ENCODE measurements at regions not wholly inside any gene's neighbourhood (a gene's known extent, or its start where the extent isn't known, plus 50 kb on each side); places are given as distances from the start of the nearest gene placed in this dataset.

DNA sequence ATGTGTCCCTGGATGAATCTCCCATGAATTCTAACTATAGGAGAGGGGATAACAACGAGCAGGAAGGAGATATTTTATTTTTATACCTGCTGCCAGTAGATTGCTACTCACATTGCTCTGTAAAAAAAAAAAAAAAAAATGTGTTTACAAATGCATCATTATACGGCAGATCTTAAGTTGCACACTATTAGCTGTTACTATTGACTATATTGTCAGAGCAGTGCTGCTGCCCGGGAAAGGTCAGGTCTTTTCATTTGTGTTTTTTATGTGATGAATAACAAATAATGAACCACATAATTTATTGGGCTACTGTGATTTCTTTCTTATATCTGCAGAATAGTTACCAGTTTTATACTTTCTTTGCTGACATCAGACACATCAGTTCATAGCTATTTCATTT lies 393.3 kb downstream of the C6orf118 start:
- Histone ChIP-seq H3K4me2 (ENCODE audit: low read length) (no peak overlapping the region), H3K36me3 (ENCODE audit: insufficient read depth, low read length) (no peaks in the 10 kb centered on the region), H2AFZ (ENCODE audit: low read depth, low read length) (no peak overlapping the region), H3K4me3 (ENCODE audit: insufficient read depth, low read depth, low read length) (no peak overlapping the region), H3K4me1 (ENCODE audit: insufficient read depth, low read length) (no peaks in the 10 kb centered on the region), H3K9ac (ENCODE audit: low read length) (no peak overlapping the region), H3K27ac (ENCODE audit: low read depth, low read length) (no peak overlapping the region), H4K20me1 (ENCODE audit: insufficient read depth, low read length) (no peaks in the 10 kb centered on the region), H3K79me2 (ENCODE audit: insufficient read depth, low read length) (no peaks in the 10 kb centered on the region), H3K9me3 (ENCODE audit: insufficient read depth, low read depth, low read length) (no peaks in the 10 kb centered on the region), H3K27me3 (ENCODE audit: insufficient read depth, low read length) (no peaks in the 10 kb centered on the region)
- H3K4me3 Mint-ChIP-seq (ENCODE audit: unreplicated experiment), result no peak overlapping the region
- no peak for FAIRE-seq
- no peaks in the 10 kb centered on the region for H3K27me3 Mint-ChIP-seq (ENCODE audit: low read depth, unreplicated experiment)
- no peak overlapping the region for H3K27ac Mint-ChIP-seq (ENCODE audit: unreplicated experiment)
- no peaks in the 10 kb centered on the region for H3K36me3 Mint-ChIP-seq (ENCODE audit: low read depth, unreplicated experiment)
- H3K4me1 Mint-ChIP-seq (ENCODE audit: low read depth, unreplicated experiment), result no peaks in the 10 kb centered on the region
- TF ChIP-seq EZH2 (IDR thresholded peaks at IDR 0.05; ENCODE audit: insufficient read depth, low read length), result no peak
- TF ChIP-seq, protein P1, sequence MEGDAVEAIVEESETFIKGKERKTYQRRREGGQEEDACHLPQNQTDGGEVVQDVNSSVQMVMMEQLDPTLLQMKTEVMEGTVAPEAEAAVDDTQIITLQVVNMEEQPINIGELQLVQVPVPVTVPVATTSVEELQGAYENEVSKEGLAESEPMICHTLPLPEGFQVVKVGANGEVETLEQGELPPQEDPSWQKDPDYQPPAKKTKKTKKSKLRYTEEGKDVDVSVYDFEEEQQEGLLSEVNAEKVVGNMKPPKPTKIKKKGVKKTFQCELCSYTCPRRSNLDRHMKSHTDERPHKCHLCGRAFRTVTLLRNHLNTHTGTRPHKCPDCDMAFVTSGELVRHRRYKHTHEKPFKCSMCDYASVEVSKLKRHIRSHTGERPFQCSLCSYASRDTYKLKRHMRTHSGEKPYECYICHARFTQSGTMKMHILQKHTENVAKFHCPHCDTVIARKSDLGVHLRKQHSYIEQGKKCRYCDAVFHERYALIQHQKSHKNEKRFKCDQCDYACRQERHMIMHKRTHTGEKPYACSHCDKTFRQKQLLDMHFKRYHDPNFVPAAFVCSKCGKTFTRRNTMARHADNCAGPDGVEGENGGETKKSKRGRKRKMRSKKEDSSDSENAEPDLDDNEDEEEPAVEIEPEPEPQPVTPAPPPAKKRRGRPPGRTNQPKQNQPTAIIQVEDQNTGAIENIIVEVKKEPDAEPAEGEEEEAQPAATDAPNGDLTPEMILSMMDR (IDR thresholded peaks at IDR 0.05; ENCODE audit: insufficient read depth, low read depth, low read length), result no peak
- no peak for DNase-seq (ENCODE audit: low read depth)
- no peaks in the 10 kb centered on the region for H3K9me3 Mint-ChIP-seq (ENCODE audit: unreplicated experiment)

DNA sequence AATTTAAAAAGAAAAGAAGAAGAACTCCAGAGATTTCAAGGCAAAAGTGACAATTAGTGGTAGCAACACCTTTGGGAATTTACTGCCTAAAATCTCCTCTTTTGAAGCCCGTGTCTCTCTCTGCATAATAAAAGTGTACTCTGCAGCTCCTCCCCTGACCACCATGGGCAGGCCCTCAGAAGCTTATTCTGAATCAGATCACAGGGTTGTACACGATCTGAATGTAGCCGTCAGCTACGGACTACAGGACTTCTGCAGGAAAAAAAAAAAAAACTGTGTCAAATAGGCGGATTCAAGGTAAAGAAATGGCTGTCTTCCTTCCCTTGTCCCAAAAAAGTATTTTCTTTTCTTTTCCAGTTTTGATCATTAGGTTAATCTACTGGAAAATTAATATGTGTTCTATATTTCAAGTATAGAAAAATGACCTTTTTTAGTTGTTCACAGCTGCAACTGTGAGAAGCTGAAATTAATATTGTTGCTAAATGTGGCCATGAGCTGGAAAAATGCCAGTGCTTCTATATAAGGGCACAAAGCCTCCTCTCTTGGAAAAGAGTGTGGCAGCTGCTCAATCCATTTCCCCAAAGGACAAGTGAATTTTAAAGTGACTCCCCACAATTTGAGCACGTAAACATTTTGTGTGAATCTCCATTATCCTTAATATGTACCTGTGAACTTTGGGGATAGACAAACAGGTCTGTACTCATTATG lies 397.4 kb downstream of the C6orf118 start:
- Histone ChIP-seq H3K4me2 (ENCODE audit: low read length) (no peak overlapping the region), H3K79me2 (ENCODE audit: insufficient read depth, low read length) (no peaks in the 10 kb centered on the region), H3K9me3 (ENCODE audit: insufficient read depth, low read depth, low read length) (no peaks in the 10 kb centered on the region), H3K27me3 (ENCODE audit: insufficient read depth, low read length) (no peaks in the 10 kb centered on the region), H3K27ac (ENCODE audit: low read depth, low read length) (no peak overlapping the region), H3K36me3 (ENCODE audit: insufficient read depth, low read length) (no peaks in the 10 kb centered on the region), H4K20me1 (ENCODE audit: insufficient read depth, low read length) (no peaks in the 10 kb centered on the region), H3K9ac (ENCODE audit: low read length) (no peak overlapping the region), H2AFZ (ENCODE audit: low read depth, low read length) (no peak overlapping the region), H3K4me1 (ENCODE audit: insufficient read depth, low read length) (no peaks in the 10 kb centered on the region), H3K4me3 (ENCODE audit: insufficient read depth, low read depth, low read length) (no peak overlapping the region)
- Mint-ChIP-seq H3K36me3 (ENCODE audit: low read depth, unreplicated experiment) (no peaks in the 10 kb centered on the region), H3K4me3 (ENCODE audit: unreplicated experiment) (no peak overlapping the region), H3K27ac (ENCODE audit: unreplicated experiment) (no peak overlapping the region), H3K4me1 (ENCODE audit: low read depth, unreplicated experiment) (no peaks in the 10 kb centered on the region), H3K27me3 (ENCODE audit: low read depth, unreplicated experiment) (no peaks in the 10 kb centered on the region), H3K9me3 (ENCODE audit: unreplicated experiment) (no peaks in the 10 kb centered on the region)
- FAIRE-seq (no peak), DNase-seq (ENCODE audit: low read depth) (no peak)
- TF ChIP-seq, protein P1 (IDR thresholded peaks at IDR 0.05; ENCODE audit: insufficient read depth, low read depth, low read length), result no peak
- TF ChIP-seq EZH2 (IDR thresholded peaks at IDR 0.05; ENCODE audit: insufficient read depth, low read length), result no peak

DNA sequence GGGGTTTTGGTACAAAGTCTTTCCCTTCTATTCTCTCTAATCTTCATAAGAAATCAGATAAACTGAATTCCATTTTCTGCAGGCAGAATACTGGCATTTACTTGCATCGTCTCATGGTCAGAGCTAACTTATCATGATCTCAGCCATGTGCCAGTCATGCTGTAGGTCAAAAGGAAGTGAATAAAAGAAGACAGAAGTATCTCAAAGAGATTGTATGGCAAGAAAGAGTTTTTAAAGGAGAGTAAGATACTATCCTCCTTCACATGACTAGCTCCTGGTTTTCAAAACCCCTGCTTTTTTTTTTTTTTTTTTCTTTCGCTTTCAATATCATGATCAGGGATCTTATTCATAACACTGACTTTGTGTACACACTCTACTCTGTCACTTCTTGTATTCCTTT lies 398.3 kb downstream of the C6orf118 start:
- H3K4me1 ChIP-seq (ENCODE audit: insufficient read depth, low read length), result no peaks in the 10 kb centered on the region
- Mint-ChIP-seq H3K36me3 (ENCODE audit: low read depth, unreplicated experiment) (no peaks in the 10 kb centered on the region), H3K4me3 (ENCODE audit: unreplicated experiment) (no peak overlapping the region), H3K4me1 (ENCODE audit: low read depth, unreplicated experiment) (no peaks in the 10 kb centered on the region), H3K27ac (ENCODE audit: unreplicated experiment) (no peak overlapping the region), H3K27me3 (ENCODE audit: low read depth, unreplicated experiment) (no peaks in the 10 kb centered on the region), H3K9me3 (ENCODE audit: unreplicated experiment) (no peaks in the 10 kb centered on the region)
- TF ChIP-seq EZH2 (IDR thresholded peaks at IDR 0.05; ENCODE audit: insufficient read depth, low read length), result no peak
- TF ChIP-seq, protein P1 (IDR thresholded peaks at IDR 0.05; ENCODE audit: insufficient read depth, low read depth, low read length), result no peak
- no peak overlapping the region for H3K9ac ChIP-seq (ENCODE audit: low read length)
- H3K27me3 ChIP-seq (ENCODE audit: insufficient read depth, low read length), result no peaks in the 10 kb centered on the region
- no peak overlapping the region for H3K4me3 ChIP-seq (ENCODE audit: insufficient read depth, low read depth, low read length)
- H3K36me3 ChIP-seq (ENCODE audit: insufficient read depth, low read length), result no peaks in the 10 kb centered on the region
- H3K27ac ChIP-seq (ENCODE audit: low read depth, low read length), result no peak overlapping the region
- no peak for DNase-seq (ENCODE audit: low read depth)
- no peak overlapping the region for H3K4me2 ChIP-seq (ENCODE audit: low read length)
- FAIRE-seq, result no peak
- H2AFZ ChIP-seq (ENCODE audit: low read depth, low read length), result no peak overlapping the region
- no peaks in the 10 kb centered on the region for H3K9me3 ChIP-seq (ENCODE audit: insufficient read depth, low read depth, low read length)
- H3K79me2 ChIP-seq (ENCODE audit: insufficient read depth, low read length), result no peaks in the 10 kb centered on the region
- H4K20me1 ChIP-seq (ENCODE audit: insufficient read depth, low read length), result no peaks in the 10 kb centered on the region
